Left lung (tissue), 4 donors: ENCODE measurements at regions not wholly inside any gene's neighbourhood (a gene's known extent, or its start where the extent isn't known, plus 50 kb on each side); places are given as distances from the start of the nearest gene placed in this dataset.

Experiments used
- ATAC-seq: fragments of 200-7000 bp; cut with Tn5 transposase; one replicate; pipeline ENCODE4 v1.9.1; 2020; ENCODE audit warnings: moderate library complexity
- DNase-seq, 4 donors: peaks; one replicate each; pipeline ENCODE4 v3.0.0-alpha.2; 2013 to 2020
- H3K27ac ChIP-seq, 2 donors: fragments of 200-600 bp; sonication (generic) in 1 of 2; one replicate each; pipeline versions ENCODE4 v1.5.0 to v1.8.0; 2020 to 2021
- H3K27me3 ChIP-seq, 2 donors: fragments of 200-600 bp; sonication (generic) in 1 of 2; one replicate each; pipeline versions ENCODE4 v1.5.0 to v1.8.0; 2020 to 2021
- H3K36me3 ChIP-seq, 2 donors: fragments of 200-600 bp; sonication (generic) in 1 of 2; one replicate each; pipeline versions ENCODE4 v1.5.0 to v1.8.0; 2020 to 2021
- H3K4me1 ChIP-seq, 2 donors: fragments of 200-600 bp; one replicate each; pipeline ENCODE4 v1.8.0; 2021
- H3K4me3 ChIP-seq, 2 donors: fragments of 200-600 bp; sonication (generic) in 1 of 2; one replicate each; pipeline versions ENCODE4 v1.5.0 to v1.8.0; 2020 to 2021; ENCODE audit warnings: mild to moderate bottlenecking in 1 of 2
- H3K9me3 ChIP-seq, 2 donors: fragments of 200-600 bp; sonication (generic) in 1 of 2; one replicate each; pipeline versions ENCODE4 v1.5.0 to v1.8.0; 2020 to 2021
- intact Hi-C, 2 donors: fragments of 100-400 bp; cut with DNase I; formaldehyde crosslinking; loops; one replicate each; pipeline versions ENCODE4 v1.11.2 to v1.14.2; 2022
- TF ChIP-seq, protein P1 (sequence below), 2 donors: fragments of 200-600 bp; sonication (generic) in 1 of 2; IDR thresholded peaks; one replicate each; pipeline versions ENCODE4 v1.5.0 to v1.8.0; 2021; ENCODE audit warnings: antibody characterized with exemption in 2 of 2
- donor health status: DM: no; HTN: yes; CAD: no.
- donor health status: DM: no; HTN: no; CAD: no.

DNA sequence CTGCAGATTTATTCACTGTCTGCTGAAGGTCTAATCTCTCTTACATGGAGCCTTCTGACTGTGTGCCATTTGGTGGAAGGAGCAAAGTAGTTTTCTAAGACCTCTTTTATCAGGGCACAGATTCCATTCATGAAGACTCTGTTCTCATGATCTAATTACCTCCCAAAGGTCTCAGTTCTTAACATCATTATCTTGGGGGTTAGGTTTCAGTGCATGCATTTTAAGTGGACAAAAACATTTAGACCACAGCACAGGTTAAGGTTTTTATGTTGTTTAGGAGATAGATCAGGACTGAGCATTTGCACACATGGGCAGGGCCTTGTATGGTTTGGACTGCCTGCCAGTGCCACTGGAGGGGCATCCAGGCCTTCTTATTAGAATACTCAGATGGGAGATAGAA lies 746.1 kb downstream of the C12orf50 start:
- Histone ChIP-seq H3K27me3 (no peaks in the 10 kb centered on the region), H3K9me3 (no peaks in the 10 kb centered on the region), H3K4me1 (no peaks in the 10 kb centered on the region), H3K27ac (no peak overlapping the region), H3K4me3 (no peak overlapping the region), H3K36me3 (no peaks in the 10 kb centered on the region)
- DNase-seq (peak in 1 of 4 donors; percentile 3), ATAC-seq (no peak)
- intact Hi-C loops, result no loop called here
- TF ChIP-seq, protein P1, sequence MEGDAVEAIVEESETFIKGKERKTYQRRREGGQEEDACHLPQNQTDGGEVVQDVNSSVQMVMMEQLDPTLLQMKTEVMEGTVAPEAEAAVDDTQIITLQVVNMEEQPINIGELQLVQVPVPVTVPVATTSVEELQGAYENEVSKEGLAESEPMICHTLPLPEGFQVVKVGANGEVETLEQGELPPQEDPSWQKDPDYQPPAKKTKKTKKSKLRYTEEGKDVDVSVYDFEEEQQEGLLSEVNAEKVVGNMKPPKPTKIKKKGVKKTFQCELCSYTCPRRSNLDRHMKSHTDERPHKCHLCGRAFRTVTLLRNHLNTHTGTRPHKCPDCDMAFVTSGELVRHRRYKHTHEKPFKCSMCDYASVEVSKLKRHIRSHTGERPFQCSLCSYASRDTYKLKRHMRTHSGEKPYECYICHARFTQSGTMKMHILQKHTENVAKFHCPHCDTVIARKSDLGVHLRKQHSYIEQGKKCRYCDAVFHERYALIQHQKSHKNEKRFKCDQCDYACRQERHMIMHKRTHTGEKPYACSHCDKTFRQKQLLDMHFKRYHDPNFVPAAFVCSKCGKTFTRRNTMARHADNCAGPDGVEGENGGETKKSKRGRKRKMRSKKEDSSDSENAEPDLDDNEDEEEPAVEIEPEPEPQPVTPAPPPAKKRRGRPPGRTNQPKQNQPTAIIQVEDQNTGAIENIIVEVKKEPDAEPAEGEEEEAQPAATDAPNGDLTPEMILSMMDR (IDR thresholded peaks at IDR 0.05), result no peak

DNA sequence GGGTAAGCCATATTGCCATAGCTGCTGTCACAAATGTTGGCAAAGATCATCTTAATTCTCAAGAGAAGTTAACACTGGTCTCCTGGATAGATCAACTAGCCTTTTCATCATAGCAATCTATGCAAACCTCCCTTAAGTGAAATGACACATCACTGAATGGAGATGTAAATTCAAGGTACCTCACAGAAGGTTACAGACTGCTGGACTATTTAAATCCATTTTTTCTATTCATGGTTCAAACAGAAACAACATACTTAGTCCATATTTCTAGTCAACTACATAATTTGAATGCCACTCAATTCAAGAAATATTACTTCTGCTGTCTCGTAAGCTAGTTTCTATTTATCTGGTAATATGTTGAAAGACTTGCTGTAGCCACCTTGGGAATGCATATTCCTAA lies 748.3 kb downstream of the C12orf50 start:
- DNase-seq, result no peak
- Histone ChIP-seq H3K4me1 (no peaks in the 10 kb centered on the region), H3K27me3 (no peaks in the 10 kb centered on the region), H3K36me3 (no peaks in the 10 kb centered on the region), H3K4me3 (no peak overlapping the region), H3K27ac (no peak overlapping the region), H3K9me3 (no peaks in the 10 kb centered on the region)
- TF ChIP-seq, protein P1 (IDR thresholded peaks at IDR 0.05), result no peak
- ATAC-seq, result no peak
- intact Hi-C loops, result no loop called here

DNA sequence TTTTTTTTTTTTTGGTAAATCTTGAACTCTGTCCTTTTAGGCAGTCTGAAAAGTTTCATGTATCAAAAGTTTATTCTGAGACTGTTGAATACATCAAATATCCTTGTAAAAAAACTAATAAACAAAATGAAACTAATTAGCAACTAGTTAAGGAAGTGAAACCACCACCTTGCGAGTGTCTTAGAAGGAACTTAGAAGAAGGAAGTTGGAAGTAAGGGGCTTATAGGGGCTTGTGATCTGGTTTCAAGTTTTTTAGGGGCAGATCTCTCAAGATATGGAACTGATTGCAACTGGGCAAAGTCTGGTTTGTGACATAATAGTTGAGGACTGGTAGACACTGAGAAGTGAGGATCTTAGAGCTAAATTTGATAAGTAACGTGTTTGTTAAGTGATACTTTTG lies 748.8 kb downstream of the C12orf50 start:
- no peak for DNase-seq
- H3K4me3 ChIP-seq, result no peak overlapping the region
- TF ChIP-seq, protein P1 (IDR thresholded peaks at IDR 0.05), result no peak
- H3K9me3 ChIP-seq, result no peaks in the 10 kb centered on the region
- no peaks in the 10 kb centered on the region for H3K4me1 ChIP-seq
- no peaks in the 10 kb centered on the region for H3K36me3 ChIP-seq
- H3K27me3 ChIP-seq, result no peaks in the 10 kb centered on the region
- ATAC-seq, result no peak
- H3K27ac ChIP-seq, result no peak overlapping the region
- intact Hi-C loops, result no loop called here

DNA sequence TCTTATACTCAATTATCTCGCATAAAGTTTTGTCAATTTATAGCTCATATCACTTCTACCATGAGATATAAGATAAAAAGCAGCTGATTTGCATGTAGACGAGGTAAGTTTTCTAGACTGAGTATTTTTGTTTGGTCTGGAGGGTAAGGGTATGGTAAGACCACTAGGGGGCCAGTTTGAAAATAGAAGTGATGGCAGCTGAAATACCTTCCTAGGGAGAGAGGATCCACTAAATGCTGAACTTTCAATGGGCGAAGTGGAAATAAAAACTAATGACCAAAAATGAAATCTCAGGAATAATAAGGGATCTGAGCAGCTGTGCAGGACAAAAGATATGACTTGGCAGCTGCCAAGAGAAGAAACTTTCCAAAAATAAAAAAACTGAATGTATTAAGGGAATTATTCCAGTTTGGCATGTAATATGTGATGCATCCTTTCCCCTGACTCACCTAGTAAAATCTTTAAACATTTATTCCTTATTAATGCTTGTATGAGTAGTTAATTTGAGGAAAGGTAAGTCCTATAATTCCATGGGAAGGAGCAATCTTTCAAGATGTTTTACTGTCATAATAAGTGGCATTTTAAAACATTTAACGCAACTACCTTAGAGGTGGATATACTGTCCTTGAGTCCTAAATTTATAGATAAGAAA lies 754.5 kb downstream of the C12orf50 start:
- ATAC-seq, result no peak

DNA sequence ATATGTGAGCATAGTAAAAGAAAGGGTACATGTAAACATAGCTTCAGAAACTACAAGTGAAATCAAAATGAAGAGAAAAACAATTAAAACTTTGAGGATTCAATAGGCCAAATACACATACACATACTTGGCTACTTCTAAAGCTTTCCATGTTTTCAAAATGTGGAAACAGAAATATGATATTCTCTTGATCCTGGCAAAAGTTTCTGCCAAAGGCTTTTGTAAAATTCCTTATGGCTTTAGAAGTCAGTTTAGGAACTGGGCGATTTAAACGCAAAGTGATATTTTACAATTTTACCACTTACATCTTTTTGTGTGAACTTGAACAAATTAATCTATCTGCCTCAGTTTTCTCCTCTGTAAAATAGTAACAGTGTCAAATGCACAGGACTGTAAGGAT lies 756.4 kb downstream of the C12orf50 start:
- H3K4me1 ChIP-seq, result no peaks in the 10 kb centered on the region
- H3K36me3 ChIP-seq, result no peaks in the 10 kb centered on the region
- no peak for ATAC-seq
- H3K4me3 ChIP-seq, result no peak overlapping the region
- no peak for DNase-seq
- H3K9me3 ChIP-seq, result no peaks in the 10 kb centered on the region
- H3K27ac ChIP-seq, result no peak overlapping the region
- no peaks in the 10 kb centered on the region for H3K27me3 ChIP-seq
- intact Hi-C loops, result no loop called here
- TF ChIP-seq, protein P1 (IDR thresholded peaks at IDR 0.05), result no peak

More for the DNA sequence above, 754.5 kb downstream of the C12orf50 start:
- no peak overlapping the region for H3K4me3 ChIP-seq
- TF ChIP-seq, protein P1 (IDR thresholded peaks at IDR 0.05), result peak in 1 of 2 donors; percentile 38
- H3K27me3 ChIP-seq, result no peaks in the 10 kb centered on the region
- intact Hi-C loops, result no loop called here
- no peaks in the 10 kb centered on the region for H3K9me3 ChIP-seq
- H3K4me1 ChIP-seq, result no peaks in the 10 kb centered on the region
- H3K27ac ChIP-seq, result no peak overlapping the region
- H3K36me3 ChIP-seq, result no peaks in the 10 kb centered on the region
- peak in 1 of 4 donors; percentile 6 for DNase-seq
